Breast epithelium (tissue), 4 donors: ENCODE measurements at regions not wholly inside any gene's neighbourhood (a gene's known extent, or its start where the extent isn't known, plus 50 kb on each side); places are given as distances from the start of the nearest gene placed in this dataset.
"Not testable (repeated sequence)": the region's sequence is repeated elsewhere in the genome, so short reads cannot be mapped to it uniquely, and the experiment has no call there.

ENCODE experiments used
- DNase-seq, 2 donors: peaks; one replicate each; pipeline ENCODE4 v3.0.0-alpha.2; 2019; ENCODE audit warnings: low spot score in 2 of 2
- H3K27ac ChIP-seq, 2 donors: fragments of 200-600 bp; sonication (generic) in 1 of 2; one replicate each; pipeline ENCODE4 v1.5.1; 2016 to 2019; ENCODE audit warnings: mild to moderate bottlenecking in 1 of 2
- H3K27me3 ChIP-seq, 2 donors: fragments of 200-600 bp; sonication (generic) in 1 of 2; one replicate each; pipeline versions ENCODE4 v1.5.1 to v1.6.0; 2017 to 2019; ENCODE audit warnings: control low read depth in 1 of 2, mild to moderate bottlenecking in 1 of 2
- H3K36me3 ChIP-seq: fragments of 200-600 bp; one replicate; pipeline ENCODE4 v1.5.1; 2019
- H3K4me1 ChIP-seq, 2 donors: fragments of 200-600 bp; sonication (generic); one replicate each; pipeline ENCODE4 v1.5.1; 2016 to 2019; ENCODE audit warnings: control low read depth in 1 of 2
- H3K4me3 ChIP-seq, 3 donors: fragments of 200-600 bp; sonication (generic); 1 replicate in 2 of 3; 2 replicates in 1 of 3; pipeline ENCODE4 v1.5.1; 2016 to 2019; ENCODE audit warnings: mild to moderate bottlenecking in 3 of 3, moderate library complexity in 2 of 3
- H3K9me3 ChIP-seq, 2 donors: fragments of 200-600 bp; sonication (generic) in 1 of 2; one replicate each; pipeline ENCODE4 v1.5.1; 2016 to 2019; ENCODE audit warnings: control low read depth in 1 of 2
- CTCF ChIP-seq, 3 donors: fragments of 450-650 bp; IDR thresholded peaks; one replicate each; pipeline ENCODE4 v1.5.1; 2016 to 2017; ENCODE audit warnings: antibody characterized with exemption in 3 of 3, mild to moderate bottlenecking in 3 of 3, moderate library complexity in 3 of 3
- POLR2A ChIP-seq: fragments of 450-650 bp; IDR thresholded peaks from one replicate; pipeline ENCODE4 v1.6.1; 2016; ENCODE audit warnings: antibody characterized with exemption, mild to moderate bottlenecking, moderate library complexity
- POLR2AphosphoS5 ChIP-seq, 3 donors: sonication (generic); formaldehyde crosslinking; IDR thresholded peaks; one replicate each; pipeline ENCODE4 v1.6.1; 2017; ENCODE audit warnings: antibody characterized with exemption in 3 of 3
- intact Hi-C: fragments of 100-400 bp; cut with DNase I; formaldehyde crosslinking; loops from one replicate; pipeline ENCODE4 v1.15.1; 2023; ENCODE audit warnings: low total_unique reads

- no peaks in the 10 kb centered on the region for H3K27me3 ChIP-seq
- no peaks in the 10 kb centered on the region for H3K9me3 ChIP-seq
- no peak for DNase-seq
- no peak overlapping the region for H3K27ac ChIP-seq
- intact Hi-C loops = no loop called here
- H3K4me1 ChIP-seq = no peaks in the 10 kb centered on the region
- H3K4me3 ChIP-seq = no peak overlapping the region
- TF ChIP-seq CTCF (IDR thresholded peaks at IDR 0.05) = no peak
- no peaks in the 10 kb centered on the region for H3K36me3 ChIP-seq
Observed at GRCh38 chr20:52303281-52303950, 111.8 kb upstream of the ZFP64 start.

GRCh38 chr20:52302736-52303135 is 111.2 kb upstream of the ZFP64 start:
- no peak for TF ChIP-seq POLR2AphosphoS5 (IDR thresholded peaks at IDR 0.05)
- no peak for TF ChIP-seq CTCF (IDR thresholded peaks at IDR 0.05)
- TF ChIP-seq POLR2A = no peak
- Histone ChIP-seq H3K27ac (no peak overlapping the region), H3K4me3 (no peak overlapping the region), H3K9me3 (no peaks in the 10 kb centered on the region), H3K4me1 (no peaks in the 10 kb centered on the region), H3K27me3 (no peaks in the 10 kb centered on the region), H3K36me3 (no peaks in the 10 kb centered on the region)
- intact Hi-C loops = no loop called here
- no peak for DNase-seq

- H3K9me3 ChIP-seq, intact Hi-C loops, H3K36me3 ChIP-seq, H3K4me1 ChIP-seq, H3K4me3 ChIP-seq, DNase-seq, H3K27me3 ChIP-seq, H3K27ac ChIP-seq: not testable (repeated sequence)
Observed at GRCh38 chr20:52302051-52302450, 110.5 kb upstream of the ZFP64 start.

GRCh38 chr20:52295556-52295955 is 104.0 kb upstream of the ZFP64 start:
- Histone ChIP-seq H3K36me3 (no peaks in the 10 kb centered on the region), H3K27ac (no peak overlapping the region), H3K4me1 (no peaks in the 10 kb centered on the region), H3K9me3 (peaks cover 0 to 4% of the 10 kb centered on the region in 2 donors), H3K4me3 (no peak overlapping the region), H3K27me3 (no peaks in the 10 kb centered on the region)
- intact Hi-C loops = no loop called here
- DNase-seq = no peak
- TF ChIP-seq POLR2A (no peak), CTCF (IDR thresholded peaks at IDR 0.05) (no peak), POLR2AphosphoS5 (IDR thresholded peaks at IDR 0.05) (no peak)

- Histone ChIP-seq H3K36me3 (no peaks in the 10 kb centered on the region), H3K4me3 (no peak overlapping the region), H3K27ac (no peak overlapping the region), H3K9me3 (peaks cover 0 to 4% of the 10 kb centered on the region in 2 donors), H3K4me1 (no peaks in the 10 kb centered on the region), H3K27me3 (no peaks in the 10 kb centered on the region)
- no peak for DNase-seq
- no peak for TF ChIP-seq CTCF (IDR thresholded peaks at IDR 0.05)
- TF ChIP-seq POLR2A = no peak
- TF ChIP-seq POLR2AphosphoS5 (IDR thresholded peaks at IDR 0.05) = no peak
- intact Hi-C loops = no loop called here
Observed at GRCh38 chr20:52294106-52294628, 102.6 kb upstream of the ZFP64 start.
